H1 (cell line): ENCODE measurements at regions not wholly inside any gene's neighbourhood (a gene's known extent, or its start where the extent isn't known, plus 50 kb on each side); places are given as distances from the start of the nearest gene placed in this dataset.

Source experiments
- ATF2 ChIP-seq: IDR thresholded peaks from 2 replicates; pipeline ENCODE4 v1.6.1; 2012; ENCODE audit warnings: low read length, inconsistent platforms
- CBX5 ChIP-seq: fragments of 300-800, 300-1000 bp; sonication (generic); IDR thresholded peaks from 2 replicates; pipeline ENCODE4 v1.7.1; 2016; ENCODE audit warnings: antibody characterized with exemption, low read length, low read depth
- CTCF ChIP-seq, 3 experiments: IDR thresholded peaks; 1 replicate in 2 of 3; 2 replicates in 1 of 3; pipeline versions ENCODE4 v1.5.1 to v1.6.1; 2011; ENCODE audit warnings: low read length in 3 of 3, mild to moderate bottlenecking in 3 of 3, inconsistent platforms in 2 of 3, low read depth in 1 of 3, moderate library complexity in 1 of 3; ENCODE audit not compliant: insufficient read depth in 1 of 3; ENCODE audit errors: control extremely low read depth in 1 of 3
- GTF2F1 ChIP-seq: IDR thresholded peaks from 2 replicates; pipeline ENCODE4 v1.6.1; 2012; ENCODE audit warnings: low read depth, low read length, improper control_type of control experiment, borderline replicate concordance
- KDM1A ChIP-seq: fragments of 200-600, 300-600 bp; sonication (generic); IDR thresholded peaks from 2 replicates; pipeline ENCODE4 v1.7.1; 2016; ENCODE audit warnings: mild to moderate bottlenecking, low read length, borderline replicate concordance
- MAFK ChIP-seq: IDR thresholded peaks from 2 replicates; pipeline ENCODE4 v1.6.1; 2012; ENCODE audit warnings: low read depth, mild to moderate bottlenecking, improper control_type of control experiment, low read length
- MAX ChIP-seq: IDR thresholded peaks from 2 replicates; pipeline ENCODE4 v1.6.1; 2012; ENCODE audit warnings: inconsistent platforms
- POLR2A ChIP-seq, 2 experiments: IDR thresholded peaks; 1 replicate in 1 of 2; 2 replicates in 1 of 2; pipeline ENCODE4 v1.6.1; 2011; ENCODE audit warnings: low read depth in 2 of 2, low read length in 2 of 2, mild to moderate bottlenecking in 2 of 2; ENCODE audit errors: control extremely low read depth in 1 of 2
- POLR2AphosphoS5 ChIP-seq: IDR thresholded peaks from 2 replicates; pipeline ENCODE4 v1.6.1; 2011; ENCODE audit warnings: low read depth, low read length
- RAD21 ChIP-seq, 2 experiments: IDR thresholded peaks in 1 of 2; conservative IDR thresholded peaks in 1 of 2; 2 replicates each; pipeline ENCODE4 v1.6.1; 2011; ENCODE audit warnings: low read depth in 2 of 2, low read length in 2 of 2, improper control_type of control experiment in 1 of 2, inconsistent platforms in 1 of 2, mild to moderate bottlenecking in 1 of 2, moderate library complexity in 1 of 2

GRCh38 chr14:76672123-76672522 is 89.1 kb upstream of the VASH1 start:
- no peak for TF ChIP-seq CBX5
- no peak for TF ChIP-seq CTCF (IDR thresholded peaks at IDR 0.05; ENCODE audit: control extremely low read depth in 1 of 3, insufficient read depth in 1 of 3, low read depth in 1 of 3, low read length in 3 of 3)
- TF ChIP-seq KDM1A, result no peak
- TF ChIP-seq ATF2, result no peak
- TF ChIP-seq POLR2AphosphoS5, result no peak
- TF ChIP-seq MAFK, result no peak
- no peak for TF ChIP-seq POLR2A (IDR thresholded peaks at IDR 0.05; ENCODE audit: control extremely low read depth in 1 of 2, low read depth in 2 of 2, low read length in 2 of 2)
- TF ChIP-seq RAD21 (IDR thresholded peaks at IDR 0.05 in 1 of 2, conservative IDR thresholded peaks at IDR 0.05 in 1 of 2; ENCODE audit: low read depth in 2 of 2, low read length in 2 of 2), result no peak
- no peak for TF ChIP-seq GTF2F1
- no peak for TF ChIP-seq MAX
